GM19043 (cell line): ENCODE measurements at regions not wholly inside any gene's neighbourhood (a gene's known extent, or its start where the extent isn't known, plus 50 kb on each side); places are given as distances from the start of the nearest gene placed in this dataset.

Experiments
- ATAC-seq: cut with Tn5 transposase; IDR thresholded peaks from one replicate; pipeline ENCODE4 v1.9.1; 2021; ENCODE audit warnings: low read depth; ENCODE audit not compliant: unreplicated experiment

- ATAC-seq, result no peak
Observed at GRCh38 chr19:29320618-29321017, 107.7 kb upstream of the UQCRFS1 start.

- ATAC-seq, result no peak
Observed at GRCh38 chr19:29321116-29321515, 108.2 kb upstream of the UQCRFS1 start.

- ATAC-seq, result no peak
Observed at GRCh38 chr19:29323021-29323430, 110.1 kb upstream of the UQCRFS1 start.

GRCh38 chr19:29323440-29324290, 110.7 kb upstream of the UQCRFS1 start:
- no peak for ATAC-seq

- no peak for ATAC-seq
Observed at GRCh38 chr19:29324291-29324680, 111.3 kb upstream of the UQCRFS1 start.

GRCh38 chr19:29324717-29325116, 111.8 kb upstream of the UQCRFS1 start:
- no peak for ATAC-seq

- ATAC-seq, result no peak
Observed at GRCh38 chr19:29325241-29325975, 112.5 kb upstream of the UQCRFS1 start.

- no peak for ATAC-seq
Observed at GRCh38 chr19:29326351-29326750, 113.4 kb upstream of the UQCRFS1 start.

- ATAC-seq, result no peak
Observed at GRCh38 chr19:29326849-29327840, 114.2 kb upstream of the UQCRFS1 start.

GRCh38 chr19:29328586-29328985, 115.6 kb upstream of the UQCRFS1 start:
- no peak for ATAC-seq

GRCh38 chr19:29329460-29330134, 116.6 kb upstream of the UQCRFS1 start:
- no peak for ATAC-seq

- ATAC-seq, result no peak
Observed at GRCh38 chr19:29336425-29336824, 123.5 kb upstream of the UQCRFS1 start.

GRCh38 chr19:29337029-29337428, 124.1 kb upstream of the UQCRFS1 start:
- ATAC-seq, result no peak

- no peak for ATAC-seq
Observed at GRCh38 chr19:29338480-29338879, 125.5 kb upstream of the UQCRFS1 start.

GRCh38 chr19:29342721-29343120, 129.8 kb upstream of the UQCRFS1 start:
- no peak for ATAC-seq

- ATAC-seq, result no peak
Observed at GRCh38 chr19:29364224-29364726, 151.3 kb upstream of the UQCRFS1 start.

GRCh38 chr19:29364999-29365398, 152.0 kb upstream of the UQCRFS1 start:
- no peak for ATAC-seq

GRCh38 chr19:29365836-29366417, 153.0 kb upstream of the UQCRFS1 start:
- no peak for ATAC-seq

GRCh38 chr19:29366757-29367156, 153.8 kb upstream of the UQCRFS1 start:
- ATAC-seq, result no peak
